ENCODE measurements at regions not wholly inside any gene's neighbourhood (a gene's known extent, or its start where the extent isn't known, plus 50 kb on each side); places are given as distances from the start of the nearest gene placed in this dataset.

- TF ChIP-seq CTCF (IDR thresholded peaks at IDR 0.05) = no peak
- Histone ChIP-seq H3K9me3 (no peaks in the 10 kb centered on the region), H3K4me1 (no peaks in the 10 kb centered on the region), H3K4me3 (no peak overlapping the region), H3K36me3 (no peaks in the 10 kb centered on the region), H3K27me3 (no peaks in the 10 kb centered on the region), H3K27ac (no peak overlapping the region)
- no peak for DNase-seq
- ATAC-seq = no peak
- 31 to 47% methylated on average over 2 of the region's 2 CpGs for WGBS, 2 donors
- intact Hi-C loops (cut with DNase I) = no loop called here
- FAIRE-seq = no peak
These were observed 274.8 kb upstream of the SLC39A10 start for GRCh38 chr2:195382186-195382585.

GRCh38 chr2:195370167-195370943 is 286.7 kb upstream of the SLC39A10 start:
- FAIRE-seq (no peak), DNase-seq (no peak), ATAC-seq (no peak)
- TF ChIP-seq CTCF (IDR thresholded peaks at IDR 0.05) = no peak
- H3K9me3 ChIP-seq = no peaks in the 10 kb centered on the region
- no peaks in the 10 kb centered on the region for H3K36me3 ChIP-seq
- intact Hi-C loops (cut with DNase I) = no loop called here
- no peak overlapping the region for H3K4me3 ChIP-seq
- no peaks in the 10 kb centered on the region for H3K27me3 ChIP-seq
- H3K4me1 ChIP-seq = no peaks in the 10 kb centered on the region
- 80 to 92% methylated on average over 4 of the region's 4 CpGs for WGBS, 2 donors
- H3K27ac ChIP-seq = no peak overlapping the region

- DNase-seq (no peak), ATAC-seq (no peak), FAIRE-seq (no peak)
- WGBS, 2 donors = 0% methylated on average over 1 of the region's 1 CpG
- intact Hi-C loops (cut with DNase I) = no loop called here
- no peaks in the 10 kb centered on the region for H3K27me3 ChIP-seq
- TF ChIP-seq CTCF (IDR thresholded peaks at IDR 0.05) = no peak
- no peaks in the 10 kb centered on the region for H3K4me1 ChIP-seq
- H3K9me3 ChIP-seq = no peaks in the 10 kb centered on the region
- no peaks in the 10 kb centered on the region for H3K36me3 ChIP-seq
- H3K27ac ChIP-seq = no peak overlapping the region
- no peak overlapping the region for H3K4me3 ChIP-seq
These were observed 287.8 kb upstream of the SLC39A10 start for GRCh38 chr2:195369218-195369587.

GRCh38 chr2:195368249-195369217 is 288.5 kb upstream of the SLC39A10 start:
- no peaks in the 10 kb centered on the region for H3K4me1 ChIP-seq
- H3K27me3 ChIP-seq = no peaks in the 10 kb centered on the region
- intact Hi-C loops (cut with DNase I) = no loop called here
- ATAC-seq = no peak
- no peak overlapping the region for H3K4me3 ChIP-seq
- DNase-seq = no peak
- TF ChIP-seq CTCF (IDR thresholded peaks at IDR 0.05) = no peak
- 76% methylated on average over 6 of the region's 6 CpGs for WGBS, 2 donors
- FAIRE-seq = no peak
- H3K27ac ChIP-seq = no peak overlapping the region
- H3K36me3 ChIP-seq = no peaks in the 10 kb centered on the region
- no peaks in the 10 kb centered on the region for H3K9me3 ChIP-seq
